T-helper 1 cell treated with Interleukin-12 subunit alpha and Interleukin-12 subunit beta and Interleukin-4 antibody, amounts not matched to agents 30 μg/mL and 1 μg/mL, for 36 hours (primary cell): ENCODE measurements at regions not wholly inside any gene's neighbourhood (a gene's known extent, or its start where the extent isn't known, plus 50 kb on each side); places are given as distances from the start of the nearest gene placed in this dataset.
A peak's percentile ranks its signal among the peaks of the same experiment; 100 is the strongest.
"Not testable (repeated sequence)": the region's sequence is repeated elsewhere in the genome, so short reads cannot be mapped to it uniquely, and the experiment has no call there.

Experiments
- H3K27ac Mint-ChIP-seq: one replicate; pipeline ENCODE4 v1.8.0; 2021; ENCODE audit warnings: mild to moderate bottlenecking, mixed read lengths
- H3K27me3 Mint-ChIP-seq: one replicate; pipeline ENCODE4 v1.8.0; 2021; ENCODE audit warnings: low read depth, mixed read lengths
- H3K36me3 Mint-ChIP-seq: one replicate; pipeline ENCODE4 v1.8.0; 2021; ENCODE audit warnings: low read depth, mixed read lengths
- H3K4me1 Mint-ChIP-seq: one replicate; pipeline ENCODE4 v1.8.0; 2021; ENCODE audit warnings: low read depth, mixed read lengths
- H3K4me3 Mint-ChIP-seq: one replicate; pipeline ENCODE4 v1.8.0; 2021; ENCODE audit warnings: mild to moderate bottlenecking, moderate library complexity, mixed read lengths
- H3K9me3 Mint-ChIP-seq: one replicate; pipeline ENCODE4 v1.8.0; 2021; ENCODE audit warnings: mixed read lengths

DNA sequence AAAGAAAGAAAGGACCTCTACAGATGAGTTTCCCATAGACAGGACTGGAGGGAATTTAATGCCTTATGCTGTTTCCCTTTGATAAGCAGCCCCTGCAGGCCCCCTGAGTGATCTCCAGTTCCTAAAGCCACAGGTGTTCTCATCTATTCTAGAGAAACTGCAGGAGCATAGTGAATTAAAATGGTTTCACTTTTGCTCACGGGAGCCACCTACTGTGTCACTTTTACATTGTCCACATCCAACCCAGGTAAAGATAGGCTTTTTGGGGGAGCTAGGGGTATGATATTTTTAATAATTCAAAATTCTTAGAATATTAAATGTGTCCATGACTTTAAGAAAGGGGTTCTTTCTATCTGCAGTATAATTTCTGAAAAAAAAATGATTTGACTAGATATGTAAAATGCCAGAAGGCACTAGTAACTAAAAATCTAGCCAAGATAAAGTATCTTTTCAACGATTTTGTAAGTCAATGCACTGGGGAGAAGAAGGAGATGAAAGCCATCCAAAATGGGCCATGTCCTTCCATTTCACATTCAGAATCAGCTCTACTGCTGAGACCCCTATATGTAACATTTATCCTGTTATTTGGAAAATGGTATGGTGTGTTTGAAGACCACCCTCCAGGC lies 267.3 kb upstream of the DUSP10 start:
- Mint-ChIP-seq H3K27me3 (peaks cover 25% of the 10 kb centered on the region), H3K27ac (no peak overlapping the region), H3K36me3 (no peaks in the 10 kb centered on the region), H3K4me1 (peaks cover 3% of the 10 kb centered on the region), H3K9me3 (no peaks in the 10 kb centered on the region), H3K4me3 (no peak overlapping the region)

DNA sequence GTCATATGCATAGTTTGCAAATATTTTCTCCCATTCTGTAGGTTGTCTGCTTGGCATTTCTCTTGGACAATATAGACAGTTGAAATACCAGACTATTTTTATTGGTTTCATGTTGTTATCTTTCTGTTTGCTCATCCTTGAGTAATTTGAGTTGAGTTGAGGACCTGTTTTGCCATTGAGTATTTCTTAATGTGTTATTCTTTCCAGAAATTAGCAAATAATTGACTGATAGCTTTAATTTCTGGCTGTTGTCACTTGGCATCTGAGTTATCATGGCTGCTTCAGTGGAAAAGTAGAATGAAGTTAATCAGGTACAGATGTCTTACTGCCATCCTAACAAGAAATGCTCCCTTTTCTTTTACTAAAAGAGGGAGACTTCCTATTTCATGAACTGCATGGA lies 264.8 kb upstream of the DUSP10 start:
- Mint-ChIP-seq H3K9me3 (no peaks in the 10 kb centered on the region), H3K4me3 (no peak overlapping the region), H3K27ac (no peak overlapping the region), H3K36me3 (no peaks in the 10 kb centered on the region), H3K4me1 (peaks cover 3% of the 10 kb centered on the region), H3K27me3 (peaks cover 10% of the 10 kb centered on the region)

- Mint-ChIP-seq H3K9me3 (no peaks in the 10 kb centered on the region), H3K27me3 (peaks cover 11% of the 10 kb centered on the region), H3K4me3 (no peak overlapping the region), H3K4me1 (peaks cover 3% of the 10 kb centered on the region), H3K36me3 (no peaks in the 10 kb centered on the region), H3K27ac (no peak overlapping the region)
Measured at GRCh38 chr1:222004784-222005183, 262.9 kb upstream of the DUSP10 start.

DNA sequence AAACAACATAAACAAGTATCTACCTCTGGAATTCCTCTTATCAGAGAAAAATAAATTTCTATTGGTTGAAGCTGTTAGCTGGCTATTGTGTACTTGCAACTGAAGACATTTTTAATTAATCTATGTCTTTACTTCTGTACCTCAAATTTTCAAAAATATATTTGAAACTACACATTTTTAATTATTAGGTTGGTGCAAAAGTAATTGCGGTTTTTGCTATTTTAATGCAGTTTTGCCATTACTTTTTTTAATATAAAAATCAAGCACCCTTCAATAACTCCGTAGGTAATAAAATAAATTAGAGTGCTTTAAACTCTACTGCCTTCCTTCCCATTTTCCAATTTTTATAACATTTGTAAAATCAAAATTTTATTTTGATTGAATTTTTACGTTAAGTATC lies 262.1 kb upstream of the DUSP10 start:
- peaks cover 3% of the 10 kb centered on the region for H3K4me1 Mint-ChIP-seq
- no peaks in the 10 kb centered on the region for H3K9me3 Mint-ChIP-seq
- no peak overlapping the region for H3K4me3 Mint-ChIP-seq
- no peak overlapping the region for H3K27ac Mint-ChIP-seq
- no peaks in the 10 kb centered on the region for H3K36me3 Mint-ChIP-seq
- H3K27me3 Mint-ChIP-seq: peaks cover 11% of the 10 kb centered on the region

DNA sequence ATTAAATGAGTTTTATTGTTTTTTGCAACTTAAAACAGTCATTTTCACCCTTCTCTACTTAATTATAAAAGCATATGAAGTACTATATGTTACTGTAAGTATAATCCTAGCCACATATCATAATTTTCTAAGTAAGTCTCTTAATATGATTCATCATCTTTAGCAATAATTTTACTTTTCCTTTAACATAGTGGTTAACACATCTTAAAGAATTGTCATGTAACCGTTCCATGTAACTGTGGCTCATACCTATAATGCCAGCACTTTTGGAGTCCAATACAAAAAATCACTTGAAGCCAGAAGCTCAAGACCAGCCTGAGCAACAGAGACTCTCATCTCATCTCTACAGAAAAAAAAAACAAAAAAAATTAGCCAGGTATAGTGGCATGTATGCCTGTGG lies 260.6 kb upstream of the DUSP10 start:
- Mint-ChIP-seq H3K36me3 (no peaks in the 10 kb centered on the region), H3K27me3 (peaks cover 11% of the 10 kb centered on the region), H3K27ac (no peak overlapping the region), H3K4me3 (no peak overlapping the region), H3K9me3 (no peaks in the 10 kb centered on the region), H3K4me1 (no peaks in the 10 kb centered on the region)

- Mint-ChIP-seq H3K27me3 (peaks cover 10% of the 10 kb centered on the region), H3K4me1 (peaks cover 2% of the 10 kb centered on the region), H3K9me3 (no peaks in the 10 kb centered on the region), H3K27ac (no peak overlapping the region), H3K36me3 (no peaks in the 10 kb centered on the region), H3K4me3 (no peak overlapping the region)
Measured at GRCh38 chr1:222000131-222000530, 258.2 kb upstream of the DUSP10 start.

GRCh38 chr1:221998781-221999180 lies 256.9 kb upstream of the DUSP10 start:
- peaks cover 14% of the 10 kb centered on the region for H3K4me1 Mint-ChIP-seq
- no peak overlapping the region for H3K27ac Mint-ChIP-seq
- no peaks in the 10 kb centered on the region for H3K9me3 Mint-ChIP-seq
- H3K4me3 Mint-ChIP-seq: no peak overlapping the region
- no peaks in the 10 kb centered on the region for H3K36me3 Mint-ChIP-seq
- peaks cover 5% of the 10 kb centered on the region for H3K27me3 Mint-ChIP-seq

- no peak overlapping the region for H3K4me3 Mint-ChIP-seq
- no peaks in the 10 kb centered on the region for H3K9me3 Mint-ChIP-seq
- peaks cover 5% of the 10 kb centered on the region for H3K27me3 Mint-ChIP-seq
- no peak overlapping the region for H3K27ac Mint-ChIP-seq
- no peaks in the 10 kb centered on the region for H3K36me3 Mint-ChIP-seq
- H3K4me1 Mint-ChIP-seq: peaks cover 19% of the 10 kb centered on the region
Measured at GRCh38 chr1:221998186-221998612, 256.3 kb upstream of the DUSP10 start.

GRCh38 chr1:221997012-221997411 lies 255.1 kb upstream of the DUSP10 start:
- peaks cover 28% of the 10 kb centered on the region for H3K4me1 Mint-ChIP-seq
- not testable (repeated sequence) for H3K27me3 Mint-ChIP-seq, H3K27ac Mint-ChIP-seq, H3K4me3 Mint-ChIP-seq, H3K36me3 Mint-ChIP-seq, H3K9me3 Mint-ChIP-seq

DNA sequence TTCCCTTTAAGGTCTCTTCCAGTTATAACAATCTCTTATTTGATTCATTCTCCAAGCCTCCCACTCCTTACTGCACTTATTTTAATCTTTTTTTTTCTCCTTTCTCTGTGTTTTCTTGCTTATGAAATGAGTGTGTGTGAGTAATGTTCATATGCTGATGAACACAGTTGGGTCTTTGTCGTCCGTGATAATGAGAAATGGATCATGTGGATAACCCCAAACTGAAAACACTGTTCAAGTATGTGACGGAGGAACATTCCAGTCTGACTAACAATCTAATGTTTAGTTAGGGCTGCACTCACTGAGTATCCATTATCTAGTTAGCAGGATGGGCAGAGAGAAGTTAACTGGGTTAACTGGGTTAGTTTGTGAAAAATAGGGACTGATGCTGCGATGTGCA lies 253.1 kb upstream of the DUSP10 start:
- Mint-ChIP-seq H3K4me3 (no peak overlapping the region), H3K9me3 (peaks cover 8% of the 10 kb centered on the region), H3K27ac (peak overlapping the region; percentile 73), H3K36me3 (peaks cover 2% of the 10 kb centered on the region), H3K4me1 (peaks cover 32% of the 10 kb centered on the region), H3K27me3 (no peaks in the 10 kb centered on the region)

DNA sequence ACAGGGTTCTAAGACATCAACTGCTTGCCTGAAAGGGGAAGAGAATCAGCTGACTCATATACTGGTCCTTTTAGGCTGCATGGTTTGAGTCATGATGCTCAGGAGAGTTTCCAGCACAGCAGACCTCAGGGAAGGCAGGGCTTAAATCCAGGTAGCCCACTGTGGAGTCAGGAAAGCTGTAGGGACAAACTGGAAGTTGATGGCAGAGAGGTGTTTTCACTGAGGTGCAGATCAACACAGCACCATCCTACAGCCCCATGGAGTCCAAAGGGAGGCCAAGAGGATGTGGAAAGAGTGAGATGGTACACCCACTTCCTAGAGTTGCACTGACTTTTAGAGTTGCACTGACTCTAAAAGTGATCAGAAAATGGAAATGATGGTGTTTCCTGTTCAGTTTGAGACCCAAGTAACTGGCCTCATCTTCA lies 252.4 kb upstream of the DUSP10 start:
- Mint-ChIP-seq H3K27ac (peak overlapping the region; percentile 73), H3K9me3 (peaks cover 8% of the 10 kb centered on the region), H3K36me3 (peaks cover 2% of the 10 kb centered on the region), H3K27me3 (no peaks in the 10 kb centered on the region), H3K4me3 (no peak overlapping the region), H3K4me1 (peaks cover 32% of the 10 kb centered on the region)

DNA sequence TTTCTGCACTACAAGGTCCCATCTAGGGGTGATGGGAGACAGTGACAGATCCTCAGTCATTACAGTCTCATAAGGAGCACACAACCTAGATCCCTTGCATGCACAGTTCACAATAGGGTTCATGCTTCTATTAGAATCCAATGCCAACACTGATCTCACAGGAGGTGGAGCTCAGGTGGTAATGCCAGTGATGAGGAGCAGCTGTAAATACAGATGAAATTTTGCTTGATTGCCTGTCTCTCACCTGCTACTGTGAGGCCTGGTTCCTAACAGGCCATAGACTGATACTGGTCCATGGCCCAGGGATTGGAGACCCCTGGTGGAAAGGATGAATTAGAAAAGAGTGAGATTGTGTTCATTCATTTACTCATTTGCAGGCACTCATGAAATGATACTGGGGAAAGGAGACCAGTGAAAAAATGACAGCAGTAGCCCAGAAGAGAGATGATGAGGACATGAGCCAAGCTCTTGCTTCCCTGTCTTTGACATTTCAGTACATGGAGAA lies 251.6 kb upstream of the DUSP10 start:
- H3K36me3 Mint-ChIP-seq: peaks cover 2% of the 10 kb centered on the region
- H3K27me3 Mint-ChIP-seq: no peaks in the 10 kb centered on the region
- peaks cover 8% of the 10 kb centered on the region for H3K9me3 Mint-ChIP-seq
- peaks cover 32% of the 10 kb centered on the region for H3K4me1 Mint-ChIP-seq
- H3K4me3 Mint-ChIP-seq: no peak overlapping the region
- H3K27ac Mint-ChIP-seq: peak overlapping the region; percentile 43

DNA sequence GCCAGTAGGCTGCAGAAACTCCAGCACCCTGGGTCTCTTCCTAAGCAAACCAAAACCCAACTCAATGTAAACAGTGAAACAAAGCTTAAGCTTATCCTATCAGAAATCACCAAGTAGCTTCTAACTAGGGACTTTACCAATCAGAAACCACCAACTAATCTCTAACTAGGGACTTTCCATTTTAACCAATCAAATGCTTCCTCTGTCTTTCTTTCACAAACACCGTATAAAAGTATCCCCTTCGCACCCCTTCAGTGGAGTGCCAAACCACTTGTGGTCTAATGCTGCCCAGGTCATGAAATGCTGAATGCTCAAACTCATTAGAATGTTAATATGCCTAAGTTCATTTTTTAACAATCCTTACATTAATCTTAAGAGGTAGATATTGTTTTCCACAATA lies 250.5 kb upstream of the DUSP10 start:
- H3K4me1 Mint-ChIP-seq: peaks cover 32% of the 10 kb centered on the region
- peaks cover 2% of the 10 kb centered on the region for H3K36me3 Mint-ChIP-seq
- no peaks in the 10 kb centered on the region for H3K27me3 Mint-ChIP-seq
- peak overlapping the region; percentile 21 for H3K27ac Mint-ChIP-seq
- H3K4me3 Mint-ChIP-seq: no peak overlapping the region
- H3K9me3 Mint-ChIP-seq: peaks cover 8% of the 10 kb centered on the region

DNA sequence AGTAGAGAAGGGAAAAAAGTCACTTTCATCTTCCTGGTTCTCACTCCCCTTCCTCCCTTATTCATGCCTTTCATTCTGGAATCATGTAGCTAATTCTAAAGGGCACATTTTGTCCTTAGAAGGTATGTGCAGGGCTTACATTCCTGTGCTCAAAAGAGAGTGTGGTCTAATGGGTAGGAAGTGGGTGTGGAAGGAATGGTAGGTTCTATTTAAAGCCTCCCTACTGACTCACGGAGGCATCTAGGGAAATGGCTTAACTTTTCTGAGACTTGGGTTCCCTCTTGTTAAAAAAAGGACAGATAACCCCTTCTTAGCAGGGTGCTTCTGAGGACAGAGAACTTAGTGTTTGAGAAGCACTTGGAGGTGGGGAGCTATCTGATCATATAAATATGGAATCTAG lies 249.3 kb upstream of the DUSP10 start:
- Mint-ChIP-seq H3K9me3 (peaks cover 8% of the 10 kb centered on the region), H3K4me3 (no peak overlapping the region), H3K27me3 (no peaks in the 10 kb centered on the region), H3K4me1 (peaks cover 32% of the 10 kb centered on the region), H3K36me3 (peaks cover 2% of the 10 kb centered on the region), H3K27ac (no peak overlapping the region)

GRCh38 chr1:221989741-221990140 lies 247.9 kb upstream of the DUSP10 start:
- H3K27ac Mint-ChIP-seq: no peak overlapping the region
- no peaks in the 10 kb centered on the region for H3K27me3 Mint-ChIP-seq
- H3K36me3 Mint-ChIP-seq: peaks cover 2% of the 10 kb centered on the region
- H3K9me3 Mint-ChIP-seq: peaks cover 8% of the 10 kb centered on the region
- no peak overlapping the region for H3K4me3 Mint-ChIP-seq
- peaks cover 27% of the 10 kb centered on the region for H3K4me1 Mint-ChIP-seq

DNA sequence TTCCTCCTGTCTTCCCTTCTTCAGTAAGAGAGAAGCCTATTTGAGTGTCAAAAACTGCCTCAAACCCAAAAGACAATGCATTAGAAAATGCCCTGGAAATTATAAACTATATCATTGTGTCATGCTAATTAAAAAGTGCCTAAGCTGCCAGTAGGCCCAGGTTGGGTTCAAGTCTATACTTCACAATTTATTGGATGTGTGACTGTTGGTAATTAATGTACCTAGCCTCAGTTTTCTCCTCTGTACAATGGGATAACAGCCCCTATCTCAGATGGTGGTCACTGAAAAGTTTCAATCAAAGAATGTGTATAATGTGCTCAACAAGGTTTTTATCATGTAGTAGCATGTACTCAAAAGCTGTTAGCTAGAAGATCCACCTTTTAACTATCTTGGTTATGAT lies 246.9 kb upstream of the DUSP10 start:
- H3K9me3 Mint-ChIP-seq: peaks cover 8% of the 10 kb centered on the region

More for the DNA sequence above, 246.9 kb upstream of the DUSP10 start:
- H3K27ac Mint-ChIP-seq: no peak overlapping the region
- H3K4me1 Mint-ChIP-seq: peaks cover 19% of the 10 kb centered on the region
- no peak overlapping the region for H3K4me3 Mint-ChIP-seq
- H3K36me3 Mint-ChIP-seq: peaks cover 2% of the 10 kb centered on the region
- H3K27me3 Mint-ChIP-seq: no peaks in the 10 kb centered on the region
